ENCODE measurements at regions not wholly inside any gene's neighbourhood (a gene's known extent, or its start where the extent isn't known, plus 50 kb on each side); places are given as distances from the start of the nearest gene placed in this dataset.

DNA sequence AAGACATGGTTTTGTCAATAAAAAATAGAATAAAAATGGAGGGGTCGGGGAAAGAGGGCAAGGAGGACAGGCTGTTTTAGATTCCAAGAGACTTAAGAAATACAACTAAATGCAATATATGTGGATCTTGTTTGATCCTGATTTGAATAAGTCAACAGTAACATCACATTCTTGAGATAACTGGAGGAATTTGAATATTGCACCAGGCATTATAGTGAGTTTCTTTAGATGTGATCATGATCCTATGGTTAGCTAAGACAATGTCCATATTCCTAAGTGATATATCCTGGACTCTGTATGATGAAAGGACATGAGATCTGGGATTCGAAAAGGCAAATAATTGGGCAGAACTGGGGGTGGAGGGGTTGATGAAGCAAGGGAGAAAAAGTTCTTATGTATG is 311.8 kb downstream of the PLPP3 start:
- Histone ChIP-seq H3K4me2 (ENCODE audit: insufficient read depth, low read length, poor library complexity, severe bottlenecking) (no peak overlapping the region), H2AK5ac (ENCODE audit: low read depth, low read length) (no peak overlapping the region), H3K27ac (replicated peaks; ENCODE audit: low read length) (no peak overlapping the region), H4K91ac (ENCODE audit: low read depth, low read length, poor library complexity) (no peak overlapping the region), H3K4me3 (ENCODE audit: low read length in 2 of 2) (no peak overlapping the region), H2BK120ac (ENCODE audit: low read depth, low read length) (no peak overlapping the region), H4K8ac (ENCODE audit: low read depth, low read length) (no peak overlapping the region), H3K79me1 (ENCODE audit: low read depth, low read length) (no peaks in the 10 kb centered on the region), H2BK15ac (ENCODE audit: low read length) (no peak overlapping the region), H2BK5ac (ENCODE audit: low read length) (no peak overlapping the region), H3K36me3 (replicated peaks in 1 of 2; ENCODE audit: control insufficient read depth in 2 of 2, insufficient read depth in 2 of 2, low read length in 2 of 2) (no peaks in the 10 kb centered on the region), H3K23ac (ENCODE audit: low read depth, low read length, poor library complexity) (no peak overlapping the region), H3K9me3 (replicated peaks in 1 of 2; ENCODE audit: control insufficient read depth in 2 of 2, insufficient read depth in 1 of 2, low read depth in 1 of 2, low read length in 2 of 2) (no peaks in the 10 kb centered on the region), H3K9ac (ENCODE audit: low read depth, low read length, poor library complexity) (no peak overlapping the region), H2AFZ (ENCODE audit: low read length) (no peak overlapping the region), H3K18ac (ENCODE audit: low read length) (no peak overlapping the region), H3K14ac (ENCODE audit: low read length) (no peak overlapping the region), H3K4me1 (ENCODE audit: control insufficient read depth in 2 of 2, insufficient read depth in 1 of 2, low read depth in 1 of 2, low read length in 2 of 2) (no peaks in the 10 kb centered on the region), H3K4ac (ENCODE audit: low read length) (no peak overlapping the region), H2BK12ac (ENCODE audit: low read length) (no peak overlapping the region), H3K27me3 (ENCODE audit: control insufficient read depth in 3 of 3, insufficient read depth in 3 of 3, low read depth in 1 of 3, low read length in 3 of 3) (no peaks in the 10 kb centered on the region)
- WGBS, 2 donors (ENCODE audit: extremely low coverage in 2 of 2, insufficient read length in 2 of 2, insufficient replicate concordance in 1 of 2) = no CpG with 5 or more reads among the region's 2 CpGs
- no peak for DNase-seq (ENCODE audit: low spot score)

DNA sequence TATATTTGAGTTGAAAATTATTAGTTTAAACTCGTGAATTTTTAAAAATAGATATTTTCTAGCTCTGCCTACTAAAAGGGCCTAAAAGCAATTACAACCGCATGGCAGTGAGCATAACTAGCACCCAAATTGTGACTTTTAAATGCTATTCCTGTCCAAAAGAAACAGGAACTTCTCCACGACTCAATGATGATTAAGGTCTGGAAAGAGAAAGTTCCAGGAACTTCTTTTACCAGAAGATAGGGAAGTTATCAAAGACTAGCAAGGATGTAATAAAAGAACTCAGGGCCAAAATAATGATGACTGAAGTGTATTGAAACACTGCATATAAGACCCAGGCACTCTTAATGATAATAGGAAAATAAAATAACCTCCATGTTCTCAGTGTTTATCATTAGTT is 313.0 kb downstream of the PLPP3 start:
- H3K36me3 ChIP-seq (replicated peaks in 1 of 2; ENCODE audit: control insufficient read depth in 2 of 2, insufficient read depth in 2 of 2, low read length in 2 of 2) = no peaks in the 10 kb centered on the region
- H3K9me3 ChIP-seq (replicated peaks in 1 of 2; ENCODE audit: control insufficient read depth in 2 of 2, insufficient read depth in 1 of 2, low read depth in 1 of 2, low read length in 2 of 2) = no peaks in the 10 kb centered on the region
- no peak overlapping the region for H2BK120ac ChIP-seq (ENCODE audit: low read depth, low read length)
- H3K4me1 ChIP-seq (ENCODE audit: control insufficient read depth in 2 of 2, insufficient read depth in 1 of 2, low read depth in 1 of 2, low read length in 2 of 2) = no peaks in the 10 kb centered on the region
- H2BK12ac ChIP-seq (ENCODE audit: low read length) = no peak overlapping the region
- no peak overlapping the region for H2AK5ac ChIP-seq (ENCODE audit: low read depth, low read length)
- H3K14ac ChIP-seq (ENCODE audit: low read length) = no peak overlapping the region
- H4K8ac ChIP-seq (ENCODE audit: low read depth, low read length) = no peak overlapping the region
- DNase-seq (ENCODE audit: low spot score) = no peak
- no peak overlapping the region for H3K27ac ChIP-seq (replicated peaks; ENCODE audit: low read length)
- no peaks in the 10 kb centered on the region for H3K79me1 ChIP-seq (ENCODE audit: low read depth, low read length)
- no peak overlapping the region for H3K4me3 ChIP-seq (ENCODE audit: low read length in 2 of 2)
- no peak overlapping the region for H3K18ac ChIP-seq (ENCODE audit: low read length)
- no peak overlapping the region for H2AFZ ChIP-seq (ENCODE audit: low read length)
- no peak overlapping the region for H3K23ac ChIP-seq (ENCODE audit: low read depth, low read length, poor library complexity)
- H3K4ac ChIP-seq (ENCODE audit: low read length) = no peak overlapping the region
- H3K9ac ChIP-seq (ENCODE audit: low read depth, low read length, poor library complexity) = no peak overlapping the region
- H4K91ac ChIP-seq (ENCODE audit: low read depth, low read length, poor library complexity) = no peak overlapping the region
- no peaks in the 10 kb centered on the region for H3K27me3 ChIP-seq (ENCODE audit: control insufficient read depth in 3 of 3, insufficient read depth in 3 of 3, low read depth in 1 of 3, low read length in 3 of 3)
- H2BK5ac ChIP-seq (ENCODE audit: low read length) = no peak overlapping the region
- H2BK15ac ChIP-seq (ENCODE audit: low read length) = no peak overlapping the region
- WGBS, 2 donors (ENCODE audit: extremely low coverage in 2 of 2, insufficient read length in 2 of 2, insufficient replicate concordance in 1 of 2) = no CpG with 5 or more reads among the region's 3 CpGs
- H3K4me2 ChIP-seq (ENCODE audit: insufficient read depth, low read length, poor library complexity, severe bottlenecking) = no peak overlapping the region

DNA sequence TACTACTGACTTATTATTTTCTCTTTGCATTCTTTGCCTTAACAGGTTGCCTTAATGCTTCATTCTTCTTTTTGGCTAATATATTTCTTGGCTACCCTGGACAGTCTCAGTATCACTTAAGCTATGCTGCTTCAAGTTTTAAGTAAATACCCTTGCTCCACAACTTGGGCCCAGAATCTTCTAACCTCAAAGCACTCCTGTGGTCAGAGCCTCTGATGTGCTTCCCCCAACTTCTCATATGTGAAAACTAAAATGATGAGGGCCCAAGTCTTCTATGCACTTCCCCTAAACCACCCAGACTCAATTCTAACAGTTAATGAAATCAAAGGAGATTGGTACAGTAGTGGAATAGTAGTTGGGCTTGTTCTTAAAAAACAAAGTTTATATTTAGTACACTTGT is 314.1 kb downstream of the PLPP3 start:
- Histone ChIP-seq H3K36me3 (replicated peaks in 1 of 2; ENCODE audit: control insufficient read depth in 2 of 2, insufficient read depth in 2 of 2, low read length in 2 of 2) (no peaks in the 10 kb centered on the region), H3K23ac (ENCODE audit: low read depth, low read length, poor library complexity) (no peak overlapping the region), H3K9me3 (replicated peaks in 1 of 2; ENCODE audit: control insufficient read depth in 2 of 2, insufficient read depth in 1 of 2, low read depth in 1 of 2, low read length in 2 of 2) (peaks cover 0 to 3% of the 10 kb centered on the region in 2 donors), H3K27ac (replicated peaks; ENCODE audit: low read length) (no peak overlapping the region), H4K8ac (ENCODE audit: low read depth, low read length) (no peak overlapping the region), H2BK12ac (ENCODE audit: low read length) (no peak overlapping the region), H2AFZ (ENCODE audit: low read length) (no peak overlapping the region), H2AK5ac (ENCODE audit: low read depth, low read length) (no peak overlapping the region), H3K18ac (ENCODE audit: low read length) (no peak overlapping the region), H2BK5ac (ENCODE audit: low read length) (no peak overlapping the region), H4K91ac (ENCODE audit: low read depth, low read length, poor library complexity) (no peak overlapping the region), H2BK15ac (ENCODE audit: low read length) (no peak overlapping the region), H3K9ac (ENCODE audit: low read depth, low read length, poor library complexity) (no peak overlapping the region), H3K79me1 (ENCODE audit: low read depth, low read length) (no peaks in the 10 kb centered on the region), H3K4ac (ENCODE audit: low read length) (no peak overlapping the region), H3K4me2 (ENCODE audit: insufficient read depth, low read length, poor library complexity, severe bottlenecking) (no peak overlapping the region), H3K27me3 (ENCODE audit: control insufficient read depth in 3 of 3, insufficient read depth in 3 of 3, low read depth in 1 of 3, low read length in 3 of 3) (no peaks in the 10 kb centered on the region), H2BK120ac (ENCODE audit: low read depth, low read length) (no peak overlapping the region), H3K4me3 (ENCODE audit: low read length in 2 of 2) (no peak overlapping the region), H3K14ac (ENCODE audit: low read length) (no peak overlapping the region), H3K4me1 (ENCODE audit: control insufficient read depth in 2 of 2, insufficient read depth in 1 of 2, low read depth in 1 of 2, low read length in 2 of 2) (no peaks in the 10 kb centered on the region)
- no peak for DNase-seq (ENCODE audit: low spot score)

DNA sequence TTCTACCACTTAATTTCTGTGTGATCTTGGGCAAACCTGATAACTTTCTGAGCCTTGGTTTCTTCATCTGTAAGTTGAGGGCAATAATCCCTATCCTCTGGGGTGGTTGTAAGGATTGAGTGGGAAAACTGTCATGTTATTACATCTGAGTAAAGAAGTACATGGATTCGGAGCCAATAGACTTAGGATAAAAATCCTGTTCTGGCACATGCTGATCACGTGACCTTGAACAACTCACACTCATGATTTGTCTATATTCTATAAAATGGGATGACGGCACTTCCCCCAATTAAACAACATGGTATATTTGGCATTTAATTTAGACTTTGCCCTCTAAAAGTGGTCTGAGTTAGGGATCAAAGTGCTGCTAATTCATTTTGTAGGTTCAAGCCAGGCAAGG is 315.5 kb downstream of the PLPP3 start:
- Histone ChIP-seq H3K79me1 (ENCODE audit: low read depth, low read length) (no peaks in the 10 kb centered on the region), H3K9me3 (replicated peaks in 1 of 2; ENCODE audit: control insufficient read depth in 2 of 2, insufficient read depth in 1 of 2, low read depth in 1 of 2, low read length in 2 of 2) (peaks cover 0 to 5% of the 10 kb centered on the region in 2 donors), H2BK15ac (ENCODE audit: low read length) (no peak overlapping the region), H3K4me2 (ENCODE audit: insufficient read depth, low read length, poor library complexity, severe bottlenecking) (no peak overlapping the region), H3K14ac (ENCODE audit: low read length) (no peak overlapping the region), H2BK120ac (ENCODE audit: low read depth, low read length) (no peak overlapping the region), H3K4me3 (ENCODE audit: low read length in 2 of 2) (no peak overlapping the region), H4K91ac (ENCODE audit: low read depth, low read length, poor library complexity) (no peak overlapping the region), H3K4me1 (ENCODE audit: control insufficient read depth in 2 of 2, insufficient read depth in 1 of 2, low read depth in 1 of 2, low read length in 2 of 2) (no peaks in the 10 kb centered on the region), H3K27ac (replicated peaks; ENCODE audit: low read length) (no peak overlapping the region), H4K8ac (ENCODE audit: low read depth, low read length) (no peak overlapping the region), H2BK12ac (ENCODE audit: low read length) (no peak overlapping the region), H3K4ac (ENCODE audit: low read length) (no peak overlapping the region), H3K18ac (ENCODE audit: low read length) (no peak overlapping the region), H3K9ac (ENCODE audit: low read depth, low read length, poor library complexity) (no peak overlapping the region), H2AK5ac (ENCODE audit: low read depth, low read length) (no peak overlapping the region), H3K23ac (ENCODE audit: low read depth, low read length, poor library complexity) (no peak overlapping the region), H2BK5ac (ENCODE audit: low read length) (no peak overlapping the region), H3K27me3 (ENCODE audit: control insufficient read depth in 3 of 3, insufficient read depth in 3 of 3, low read depth in 1 of 3, low read length in 3 of 3) (no peaks in the 10 kb centered on the region), H3K36me3 (replicated peaks in 1 of 2; ENCODE audit: control insufficient read depth in 2 of 2, insufficient read depth in 2 of 2, low read length in 2 of 2) (no peaks in the 10 kb centered on the region), H2AFZ (ENCODE audit: low read length) (no peak overlapping the region)
- no CpG with 5 or more reads among the region's 3 CpGs for WGBS, 2 donors (ENCODE audit: extremely low coverage in 2 of 2, insufficient read length in 2 of 2, insufficient replicate concordance in 1 of 2)
- DNase-seq (ENCODE audit: low spot score) = no peak

Measured in neuronal stem cell (in vitro differentiated cells).